ENCODE measurements at regions not wholly inside any gene's neighbourhood (a gene's known extent, or its start where the extent isn't known, plus 50 kb on each side); places are given as distances from the start of the nearest gene placed in this dataset.

GRCh38 chr16:86346034-86346433, 164.3 kb upstream of the FOXF1 start:
- DNase-seq = no peak
- H3K4me3 ChIP-seq = no peak overlapping the region
- H3K9me3 ChIP-seq = no peaks in the 10 kb centered on the region
- no peak for TF ChIP-seq CTCF (IDR thresholded peaks at IDR 0.05)
- H3K27ac ChIP-seq = no peak overlapping the region
- intact Hi-C loops (cut with DNase I; ENCODE audit: low total_unique reads) = no loop called here
- no peaks in the 10 kb centered on the region for H3K36me3 ChIP-seq
- H3K4me1 ChIP-seq = peaks cover 0 to 22% (median 14%) of the 10 kb centered on the region in 4 donors
- H3K27me3 ChIP-seq = peaks cover 0 to 41% of the 10 kb centered on the region in 2 donors

- intact Hi-C loops (cut with DNase I; ENCODE audit: low total_unique reads) = no loop called here
- H3K4me1 ChIP-seq = peaks cover 0 to 22% (median 14%) of the 10 kb centered on the region in 4 donors
- H3K36me3 ChIP-seq = no peaks in the 10 kb centered on the region
- no peaks in the 10 kb centered on the region for H3K9me3 ChIP-seq
- H3K4me3 ChIP-seq = no peak overlapping the region
- H3K27me3 ChIP-seq = peaks cover 0 to 50% of the 10 kb centered on the region in 2 donors
- no peak for DNase-seq
- no peak for TF ChIP-seq CTCF (IDR thresholded peaks at IDR 0.05)
- no peak overlapping the region for H3K27ac ChIP-seq
These were observed 163.2 kb upstream of the FOXF1 start for GRCh38 chr16:86347090-86347489.

- TF ChIP-seq CTCF (IDR thresholded peaks at IDR 0.05) = no peak
- H3K27me3 ChIP-seq = peaks cover 0 to 58% of the 10 kb centered on the region in 2 donors
- no peak overlapping the region for H3K4me3 ChIP-seq
- intact Hi-C loops (cut with DNase I; ENCODE audit: low total_unique reads) = no loop called here
- H3K36me3 ChIP-seq = no peaks in the 10 kb centered on the region
- H3K4me1 ChIP-seq = peaks cover 0 to 16% (median 13%) of the 10 kb centered on the region in 4 donors
- no peaks in the 10 kb centered on the region for H3K9me3 ChIP-seq
- H3K27ac ChIP-seq = no peak overlapping the region
- DNase-seq = no peak
These were observed 162.3 kb upstream of the FOXF1 start for GRCh38 chr16:86347916-86348555.

- Histone ChIP-seq H3K9me3 (no peaks in the 10 kb centered on the region), H3K4me3 (no peak overlapping the region), H3K36me3 (no peaks in the 10 kb centered on the region), H3K4me1 (peaks cover 0 to 3% (median 1%) of the 10 kb centered on the region in 4 donors), H3K27me3 (peaks cover 3 to 71% of the 10 kb centered on the region in 2 donors), H3K27ac (no peak overlapping the region)
- no peak for TF ChIP-seq CTCF (IDR thresholded peaks at IDR 0.05)
- DNase-seq = no peak
- intact Hi-C loops (cut with DNase I; ENCODE audit: low total_unique reads) = no loop called here
These were observed 160.9 kb upstream of the FOXF1 start for GRCh38 chr16:86349338-86349900.

DNA sequence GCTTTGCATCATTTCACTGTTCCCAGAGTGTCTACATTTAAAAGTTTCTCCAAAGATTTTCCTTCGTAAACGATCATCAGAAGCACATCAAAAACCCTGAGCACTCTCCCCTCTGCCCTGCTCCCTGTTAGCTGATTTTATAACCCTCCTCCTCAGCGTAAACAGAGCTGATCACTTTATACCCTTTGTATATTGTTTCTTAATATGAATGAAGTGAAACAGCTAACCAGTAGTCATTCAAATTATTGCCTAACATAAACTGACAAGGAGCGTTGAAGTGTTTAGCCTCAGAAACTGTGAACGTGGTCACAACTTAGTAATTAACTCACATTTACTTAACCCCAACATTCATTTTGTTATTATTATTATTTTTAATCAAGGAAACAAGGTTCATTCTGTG, 160.0 kb upstream of the FOXF1 start:
- no peaks in the 10 kb centered on the region for H3K4me1 ChIP-seq
- no peak overlapping the region for H3K4me3 ChIP-seq
- no peak for TF ChIP-seq CTCF (IDR thresholded peaks at IDR 0.05)
- peaks cover 0 to 1% (median 0%) of the 10 kb centered on the region in 3 donors for H3K9me3 ChIP-seq
- intact Hi-C loops (cut with DNase I; ENCODE audit: low total_unique reads) = no loop called here
- H3K36me3 ChIP-seq = no peaks in the 10 kb centered on the region
- no peak overlapping the region for H3K27ac ChIP-seq
- H3K27me3 ChIP-seq = peaks cover 3 to 80% of the 10 kb centered on the region in 2 donors
- no peak for DNase-seq
